B cell (primary cell): ENCODE measurements at regions not wholly inside any gene's neighbourhood (a gene's known extent, or its start where the extent isn't known, plus 50 kb on each side); places are given as distances from the start of the nearest gene placed in this dataset.

Experiments used
- ATAC-seq: fragments of 200-7000 bp; cut with Tn5 transposase; one replicate; pipeline ENCODE4 v1.10.0; 2021; ENCODE audit warnings: low read depth, mild to moderate bottlenecking, moderate number of reproducible peaks, moderate library complexity
- CTCF ChIA-PET: fragments of 350-600 bp; sonication (Branson Sonifier 250); formaldehyde crosslinking; loops from one replicate; lab custom pipeline; 2021; ENCODE audit warnings: antibody characterized with exemption, inconsistent platforms; lab: Charles Lee
- POLR2A ChIA-PET: fragments of 350-600 bp; sonication (Branson Sonifier 250); formaldehyde crosslinking; loops from one replicate; lab custom pipeline; 2021; ENCODE audit warnings: antibody characterized with exemption; lab: Charles Lee
- DNase-seq: peaks from one replicate; pipeline ENCODE4 v3.0.0; 2013
- H2AFZ ChIP-seq: 2 replicates; pipeline ENCODE4 v1.6.1; 2012; ENCODE audit warnings: mild to moderate bottlenecking, low read depth, low read length; ENCODE audit not compliant: insufficient read depth, poor library complexity, severe bottlenecking
- H3K27ac ChIP-seq, 2 donors: 1 replicate in 1 of 2; 2 replicates in 1 of 2; pipeline ENCODE4 v1.5.1; 2012 to 2013; ENCODE audit warnings: low read length in 2 of 2, mild to moderate bottlenecking in 2 of 2, moderate library complexity in 1 of 2
- H3K27me3 ChIP-seq, 4 experiments: fragments of 200-600 bp in 1 of 4; sonication (generic) in 1 of 4; replicated peaks in 1 of 4; 1 replicate in 2 of 4; 2 replicates in 2 of 4; pipeline versions ENCODE4 v1.6.1 to v1.7.0; 2013 to 2016; ENCODE audit warnings: low read length in 3 of 4, mild to moderate bottlenecking in 2 of 4, mixed read lengths in 1 of 4, moderate library complexity in 1 of 4; ENCODE audit not compliant: insufficient read depth in 4 of 4, control insufficient read depth in 3 of 4; ENCODE audit errors: control extremely low read depth in 1 of 4
- H3K36me3 ChIP-seq, 2 experiments: replicated peaks in 1 of 2; 1 replicate in 1 of 2; 2 replicates in 1 of 2; pipeline versions ENCODE4 v1.6.1 to v1.7.1; 2013; ENCODE audit warnings: low read length in 1 of 2; ENCODE audit not compliant: insufficient read depth in 2 of 2, control insufficient read depth in 1 of 2; ENCODE audit errors: control extremely low read depth in 1 of 2, extremely low read depth in 1 of 2
- H3K4me1 ChIP-seq, 2 donors: fragments of 200-600 bp in 1 of 2; sonication (generic) in 1 of 2; 1 replicate in 1 of 2; 2 replicates in 1 of 2; pipeline versions ENCODE4 v1.5.1 to v1.6.1; 2013 to 2017; ENCODE audit warnings: low read length in 2 of 2; ENCODE audit not compliant: control insufficient read depth in 2 of 2, insufficient read depth in 2 of 2
- H3K4me2 ChIP-seq: replicated peaks from 2 replicates; pipeline ENCODE3; 2012; ENCODE audit warnings: mild to moderate bottlenecking, low read depth, low read length; ENCODE audit not compliant: poor library complexity, severe bottlenecking
- H3K4me3 ChIP-seq, 5 experiments: fragments of 200-600 bp in 1 of 5; sonication (generic) in 1 of 5; 1 replicate in 3 of 5; 2 replicates in 2 of 5; pipeline versions ENCODE4 v1.5.1 to v1.7.0; 2011 to 2016; ENCODE audit warnings: low read length in 4 of 5, mild to moderate bottlenecking in 4 of 5, low read depth in 2 of 5, control low read depth in 1 of 5, moderate library complexity in 1 of 5; ENCODE audit not compliant: insufficient read depth in 1 of 5; ENCODE audit errors: control extremely low read depth in 1 of 5, extremely low read depth in 1 of 5
- H3K79me2 ChIP-seq: fragments of 200-600 bp; sonication (generic); one replicate; pipeline ENCODE4 v1.6.0; 2016; ENCODE audit warnings: low read length; ENCODE audit not compliant: control insufficient read depth, insufficient read depth
- H3K9ac ChIP-seq: fragments of 200-600 bp; sonication (generic); 2 replicates; pipeline ENCODE4 v1.6.1; 2017; ENCODE audit warnings: mild to moderate bottlenecking, low read length, moderate library complexity
- H3K9me3 ChIP-seq, 3 donors: one replicate each; pipeline versions ENCODE4 v1.6.1 to v1.7.1; 2013; ENCODE audit warnings: low read length in 2 of 3; ENCODE audit not compliant: control insufficient read depth in 2 of 3, insufficient read depth in 1 of 3; ENCODE audit errors: control extremely low read depth in 1 of 3
- H4K20me1 ChIP-seq: 2 replicates; pipeline ENCODE4 v1.6.0; 2012; ENCODE audit warnings: mild to moderate bottlenecking, low read length; ENCODE audit not compliant: insufficient read depth, control insufficient read depth, poor library complexity, severe bottlenecking
- H3K27ac Mint-ChIP-seq: one replicate; pipeline ENCODE4 v1.8.0; 2021; ENCODE audit warnings: mixed read lengths
- H3K27me3 Mint-ChIP-seq: one replicate; pipeline ENCODE4 v1.8.0; 2021; ENCODE audit warnings: mixed read lengths
- H3K4me1 Mint-ChIP-seq: one replicate; pipeline ENCODE4 v1.8.0; 2021; ENCODE audit warnings: mixed read lengths
- H3K4me3 Mint-ChIP-seq: one replicate; pipeline ENCODE4 v1.8.0; 2021; ENCODE audit warnings: mixed read lengths
- H3K9me3 Mint-ChIP-seq: one replicate; pipeline ENCODE4 v1.8.0; 2022; ENCODE audit warnings: mixed read lengths; ENCODE audit not compliant: insufficient read depth
- CTCF ChIP-seq: fragments of 200-600 bp; IDR thresholded peaks from one replicate; pipeline ENCODE4 v1.8.0; 2022; ENCODE audit warnings: antibody characterized with exemption, mild to moderate bottlenecking
- EZH2 ChIP-seq: IDR thresholded peaks from 2 replicates; pipeline ENCODE4 v1.6.1; 2012; ENCODE audit warnings: borderline replicate concordance, low read depth, mild to moderate bottlenecking, moderate library complexity, low read length; ENCODE audit not compliant: insufficient read depth, poor library complexity, severe bottlenecking
- WGBS: methylation state at CpG from one replicate; pipeline ENCODE4 v1.1.5; 2013; ENCODE audit warnings: missing lambda C conversion rate; ENCODE audit not compliant: insufficient coverage; 5-methylcytosine and 5-hydroxymethylcytosine counted together
- intact Hi-C: fragments of 100-400 bp; cut with micrococcal nuclease; formaldehyde crosslinking; loops from one replicate; pipeline ENCODE4 v1.10.0; 2022

DNA sequence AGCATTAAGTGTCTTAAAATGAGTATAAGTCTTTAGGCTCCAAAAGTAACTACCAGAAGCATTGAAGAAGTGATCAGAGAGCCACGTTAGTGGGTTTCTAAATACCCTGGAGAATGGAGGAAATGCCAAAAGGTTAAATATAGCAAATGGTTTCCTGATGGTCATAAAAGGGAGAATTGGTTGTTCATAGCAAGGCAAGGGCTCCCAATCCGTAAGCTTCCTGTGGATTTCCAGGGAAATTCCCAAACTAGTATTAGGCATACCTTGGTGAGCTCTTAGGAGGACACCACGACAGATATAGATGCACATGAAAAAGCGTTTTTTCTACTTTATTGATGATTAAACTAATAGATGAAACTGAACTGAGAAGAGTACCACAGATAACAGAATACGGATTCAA, 410.9 kb downstream of the FOXO1 start:
- WGBS, result 20% methylated on average over 1 of the region's 5 CpGs
- H3K9me3 Mint-ChIP-seq, result no peaks in the 10 kb centered on the region

GRCh38 chr13:40259899-40260298, 406.5 kb downstream of the FOXO1 start:
- Histone ChIP-seq H3K4me3 (no peak overlapping the region), H3K27me3 (no peaks in the 10 kb centered on the region), H2AFZ (no peak overlapping the region), H3K9ac (no peak overlapping the region), H3K9me3 (no peaks in the 10 kb centered on the region), H3K27ac (no peak overlapping the region), H3K4me1 (no peaks in the 10 kb centered on the region), H3K4me2 (no peak overlapping the region), H4K20me1 (no peaks in the 10 kb centered on the region), H3K79me2 (no peaks in the 10 kb centered on the region), H3K36me3 (no peaks in the 10 kb centered on the region)
- no CpG with 5 or more reads among the region's 1 CpG for WGBS
- Mint-ChIP-seq H3K4me3 (no peak overlapping the region), H3K4me1 (no peaks in the 10 kb centered on the region), H3K27me3 (peaks cover 5% of the 10 kb centered on the region), H3K27ac (no peak overlapping the region), H3K9me3 (no peaks in the 10 kb centered on the region)
- ATAC-seq (no peak), DNase-seq (no peak)
- POLR2A ChIA-PET, result no interaction called here
- TF ChIP-seq CTCF (no peak), EZH2 (no peak)
- CTCF ChIA-PET, result no interaction called here
- intact Hi-C loops, result no loop called here

More for the DNA sequence above, 410.9 kb downstream of the FOXO1 start:
- no peak overlapping the region for H3K27ac ChIP-seq
- Mint-ChIP-seq H3K4me3 (no peak overlapping the region), H3K27me3 (peaks cover 5% of the 10 kb centered on the region), H3K4me1 (peaks cover 10% of the 10 kb centered on the region), H3K27ac (no peak overlapping the region)
- no peaks in the 10 kb centered on the region for H4K20me1 ChIP-seq
- no peaks in the 10 kb centered on the region for H3K79me2 ChIP-seq
- H2AFZ ChIP-seq, result no peak overlapping the region
- ChIA-PET POLR2A (no interaction called here), CTCF (no interaction called here)
- ATAC-seq (no peak), DNase-seq (no peak)
- peaks cover 8 to 13% of the 10 kb centered on the region in 2 donors for H3K4me1 ChIP-seq
- intact Hi-C loops, result no loop called here
- TF ChIP-seq EZH2 (no peak), CTCF (no peak)
- peaks cover 0 to 5% (median 0%) of the 10 kb centered on the region in 3 donors for H3K9me3 ChIP-seq
- H3K9ac ChIP-seq, result no peak overlapping the region
- H3K36me3 ChIP-seq, result no peaks in the 10 kb centered on the region
- H3K4me2 ChIP-seq, result no peak overlapping the region
- H3K4me3 ChIP-seq, result no peak overlapping the region
- H3K27me3 ChIP-seq, result no peaks in the 10 kb centered on the region
